GM19372 (cell line): ENCODE measurements at regions not wholly inside any gene's neighbourhood (a gene's known extent, or its start where the extent isn't known, plus 50 kb on each side); places are given as distances from the start of the nearest gene placed in this dataset.

Experiments
- ATAC-seq: cut with Tn5 transposase; IDR thresholded peaks from one replicate; pipeline ENCODE4 v1.9.1; 2021; ENCODE audit warnings: mild to moderate bottlenecking, low read depth, moderate library complexity; ENCODE audit not compliant: unreplicated experiment

GRCh38 chr6:153668758-153669157, 370.3 kb upstream of the OPRM1 start:
- no peak for ATAC-seq

GRCh38 chr6:153662982-153663381, 376.1 kb upstream of the OPRM1 start:
- ATAC-seq, result no peak

GRCh38 chr6:153645326-153645725, 393.7 kb upstream of the OPRM1 start:
- ATAC-seq, result no peak

GRCh38 chr6:153644000-153644399, 395.0 kb upstream of the OPRM1 start:
- ATAC-seq, result no peak

- no peak for ATAC-seq
Observed at GRCh38 chr6:153634416-153634815, 404.6 kb upstream of the OPRM1 start.

- ATAC-seq, result no peak
Observed at GRCh38 chr6:153625089-153625488, 414.0 kb upstream of the OPRM1 start.

- no peak for ATAC-seq
Observed at GRCh38 chr6:153624528-153624927, 414.5 kb upstream of the OPRM1 start.

- no peak for ATAC-seq
Observed at GRCh38 chr6:153623496-153623895, 415.5 kb upstream of the OPRM1 start.

- ATAC-seq, result no peak
Observed at GRCh38 chr6:153621491-153621890, 417.5 kb upstream of the OPRM1 start.

- no peak for ATAC-seq
Observed at GRCh38 chr6:153621070-153621469, 418.0 kb upstream of the OPRM1 start.

GRCh38 chr6:153618371-153619322, 420.4 kb upstream of the OPRM1 start:
- ATAC-seq, result no peak

- no peak for ATAC-seq
Observed at GRCh38 chr6:153616506-153616905, 422.5 kb upstream of the OPRM1 start.

- ATAC-seq, result no peak
Observed at GRCh38 chr6:153613719-153614455, 425.2 kb upstream of the OPRM1 start.

- ATAC-seq, result no peak
Observed at GRCh38 chr6:153602401-153602800, 436.6 kb upstream of the OPRM1 start.

- ATAC-seq, result no peak
Observed at GRCh38 chr6:153599901-153600300, 439.1 kb upstream of the OPRM1 start.

- ATAC-seq, result no peak
Observed at GRCh38 chr6:153595903-153596302, 443.1 kb upstream of the OPRM1 start.

- ATAC-seq, result no peak
Observed at GRCh38 chr6:153594871-153595270, 444.2 kb upstream of the OPRM1 start.

GRCh38 chr6:153591159-153591558, 447.9 kb upstream of the OPRM1 start:
- no peak for ATAC-seq

- ATAC-seq, result no peak
Observed at GRCh38 chr6:153590411-153590810, 448.6 kb upstream of the OPRM1 start.

- no peak for ATAC-seq
Observed at GRCh38 chr6:153588330-153588729, 450.7 kb upstream of the OPRM1 start.

GRCh38 chr6:153583685-153584084, 452.6 kb upstream of the RGS17 start:
- ATAC-seq, result no peak

- ATAC-seq, result no peak
Observed at GRCh38 chr6:153580776-153581175, 449.7 kb upstream of the RGS17 start.
